Limb (tissue), 2 donors: ENCODE measurements at regions not wholly inside any gene's neighbourhood (a gene's known extent, or its start where the extent isn't known, plus 50 kb on each side); places are given as distances from the start of the nearest gene placed in this dataset.
A peak's percentile ranks its signal among the peaks of the same experiment; 100 is the strongest.
"Not testable (repeated sequence)": the region's sequence is repeated elsewhere in the genome, so short reads cannot be mapped to it uniquely, and the experiment has no call there.

ENCODE experiments used
- DNase-seq, 2 donors: peaks; one replicate each; pipeline ENCODE4 v3.0.0-alpha.2; 2016; ENCODE audit errors: extremely low spot score in 2 of 2

DNA sequence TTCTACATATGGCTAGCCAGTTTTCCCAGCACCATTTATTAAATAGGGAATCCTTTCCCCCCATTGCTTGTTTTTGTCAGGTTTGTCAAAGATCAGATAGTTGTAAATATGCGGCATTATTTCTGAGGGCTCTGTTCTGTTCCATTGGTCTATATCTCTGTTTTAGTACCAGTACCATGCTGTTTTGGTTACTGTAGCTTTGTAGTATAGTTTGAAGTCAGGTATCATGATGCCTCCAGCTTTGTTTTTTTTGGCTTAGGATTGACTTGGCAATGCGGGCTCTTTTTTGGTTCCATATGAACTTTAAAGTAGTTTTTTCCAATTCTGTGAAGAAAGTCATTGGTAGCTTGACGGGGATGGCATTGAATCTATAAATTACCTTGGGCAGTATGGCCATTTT lies 60.0 kb upstream of the GPC3 start:
- not testable (repeated sequence) for DNase-seq

DNA sequence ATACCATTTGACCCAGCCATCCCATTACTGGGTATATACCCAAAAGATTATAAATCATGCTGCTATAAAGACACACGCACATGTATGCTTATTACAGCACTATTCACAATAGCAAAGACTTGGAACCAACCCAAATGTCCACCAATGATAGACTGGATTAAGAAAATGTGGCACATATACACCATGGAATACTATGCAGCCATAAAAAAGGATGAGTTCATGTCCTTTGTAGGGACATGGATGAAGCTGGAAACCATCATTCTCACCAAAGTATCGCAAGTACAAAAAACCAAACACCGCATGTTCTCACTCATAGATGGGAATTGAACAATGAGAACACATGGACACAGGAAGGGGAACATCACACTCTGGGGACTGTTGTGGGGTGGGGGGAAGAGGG lies 81.7 kb upstream of the GPC3 start:
- not testable (repeated sequence) for DNase-seq

- not testable (repeated sequence) for DNase-seq
These were observed 86.5 kb upstream of the GPC3 start for GRCh38 chrX:134071899-134072298.

DNA sequence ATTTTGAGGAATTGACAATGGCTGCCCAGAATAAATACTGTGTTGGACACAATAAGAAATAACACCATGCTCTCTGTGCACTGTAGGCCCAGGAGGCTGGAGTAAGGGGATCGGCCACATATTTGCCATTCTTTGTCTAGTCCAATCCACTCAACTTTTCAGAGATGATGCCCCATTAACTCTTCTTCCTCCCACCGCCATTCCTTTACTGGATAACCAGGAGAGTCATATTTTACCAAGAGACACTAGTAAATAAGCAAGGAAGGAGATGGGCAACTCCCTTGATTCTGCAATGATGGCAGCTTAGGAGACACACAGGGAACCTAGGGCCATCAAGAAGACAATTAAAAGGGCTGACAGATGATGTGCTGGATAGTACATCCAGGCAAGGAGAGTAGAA lies 87.9 kb upstream of the GPC3 start:
- DNase-seq = no peak

DNA sequence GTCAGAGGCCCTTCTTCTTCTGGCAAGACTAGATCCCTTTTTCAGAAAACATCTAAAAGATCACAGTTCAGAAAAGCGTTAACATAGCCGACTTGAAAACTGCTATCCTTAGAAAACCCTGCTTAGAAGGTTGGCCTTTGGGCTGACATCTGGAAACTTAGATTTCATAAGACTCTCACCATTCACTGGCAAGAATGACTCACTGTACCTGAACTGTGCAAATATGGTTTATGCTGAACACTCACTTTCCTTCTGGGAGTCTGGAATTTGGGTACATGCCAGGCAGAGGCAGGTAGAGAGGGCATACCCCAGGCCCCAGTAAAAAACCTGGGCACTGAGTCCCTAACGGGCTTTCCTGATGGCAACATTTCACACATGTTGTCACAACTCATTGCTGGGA lies 88.8 kb upstream of the GPC3 start:
- no peak for DNase-seq

DNA sequence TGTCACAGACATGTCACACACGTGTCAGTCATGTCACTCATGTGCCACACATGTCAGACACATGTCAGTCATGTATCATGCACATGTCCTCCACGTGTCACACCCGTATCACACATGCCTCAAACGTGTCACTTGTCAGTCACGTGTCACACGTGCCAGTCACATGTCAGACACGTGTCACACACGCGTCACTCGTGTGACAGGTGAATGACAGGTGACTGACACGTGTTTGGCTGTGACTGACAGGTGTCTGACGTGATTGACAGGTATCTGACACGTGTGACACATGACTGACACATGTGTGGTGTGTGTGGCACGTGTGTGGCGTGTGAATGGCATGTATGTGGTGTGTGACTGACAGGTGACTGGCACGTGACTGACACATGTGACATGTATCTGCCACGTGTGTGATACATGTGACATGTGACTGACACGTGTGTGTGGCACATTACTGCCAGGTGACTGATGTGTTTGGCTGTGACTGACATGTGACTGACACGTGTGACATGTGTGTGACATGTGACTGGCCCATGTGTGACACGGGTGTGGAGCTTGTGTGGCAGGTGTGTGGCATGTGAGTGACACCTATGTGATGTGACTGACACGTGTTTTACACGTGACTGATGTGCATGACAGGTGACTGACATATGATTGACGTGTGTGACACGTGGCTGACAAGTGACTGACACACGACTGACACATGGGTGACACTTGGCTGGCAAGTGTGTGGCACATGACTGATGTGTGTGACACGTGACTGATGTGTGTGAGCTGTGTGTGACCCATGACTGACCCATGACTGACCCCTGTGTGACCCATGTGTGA lies 90.7 kb upstream of the GPC3 start:
- DNase-seq = no peak

DNA sequence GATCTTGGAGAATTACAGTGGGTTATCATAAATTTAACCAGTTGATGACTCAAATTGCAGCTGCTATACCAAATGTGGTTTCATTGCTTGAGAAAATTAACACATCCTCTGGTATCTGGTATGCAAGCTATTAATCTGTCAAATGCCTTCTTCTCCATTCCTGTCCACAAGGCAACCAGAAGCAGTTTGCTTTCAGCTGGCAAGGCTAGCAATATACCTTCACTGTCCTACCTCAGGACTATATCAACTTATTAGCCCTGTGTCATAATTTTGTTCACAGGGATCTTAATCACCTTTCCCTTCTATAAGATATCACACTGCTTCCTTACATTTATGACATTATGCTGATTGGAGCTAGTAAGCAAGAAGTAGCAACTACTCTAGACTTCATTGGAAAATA lies 110.0 kb upstream of the GPC3 start:
- no peak for DNase-seq

- no peak for DNase-seq
These were observed 116.2 kb upstream of the GPC3 start for GRCh38 chrX:134101636-134102035.

GRCh38 chrX:134115270-134115669 lies 121.7 kb upstream of the CCDC160 start:
- DNase-seq = no peak

DNA sequence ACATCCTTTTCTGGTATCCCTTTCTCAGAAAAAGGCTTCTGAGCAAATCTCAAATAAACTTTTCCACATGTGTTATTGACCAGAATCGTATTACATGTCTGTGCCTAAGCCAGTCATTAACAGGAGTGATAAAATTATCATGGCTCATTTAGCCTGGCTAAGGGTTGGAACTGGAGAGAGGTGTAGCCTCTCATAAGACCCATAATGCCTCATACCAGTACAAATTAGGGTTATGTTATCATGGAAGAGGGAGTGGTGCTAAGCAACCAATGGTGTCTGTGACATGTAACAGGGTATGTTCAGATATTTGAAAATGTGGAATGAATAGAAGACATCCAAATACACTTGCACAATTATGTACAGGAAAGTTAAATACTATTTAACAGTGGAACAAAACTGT lies 99.6 kb upstream of the CCDC160 start:
- no peak for DNase-seq

- DNase-seq = no peak
These were observed 97.9 kb upstream of the CCDC160 start for GRCh38 chrX:134139090-134139489.

DNA sequence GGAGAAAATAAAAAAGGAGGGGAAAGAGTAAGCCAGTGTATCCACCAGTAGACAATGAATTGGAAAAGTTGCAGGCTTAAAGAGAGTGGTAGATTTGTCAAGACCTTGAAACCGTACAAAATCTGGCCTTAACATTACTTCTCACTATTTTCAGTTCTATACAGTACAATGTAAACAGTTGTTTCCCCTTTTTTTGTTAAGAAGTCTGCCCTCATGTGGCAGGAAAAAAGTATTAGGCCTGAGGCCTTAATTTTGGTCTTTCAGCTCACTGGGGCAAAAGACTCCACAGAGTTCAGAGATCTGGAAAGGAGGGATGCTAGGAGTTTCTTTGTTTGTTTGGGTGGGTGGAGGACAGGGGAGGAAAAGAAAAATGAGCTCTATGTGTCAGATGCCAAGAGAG lies 92.8 kb upstream of the CCDC160 start:
- peak in 1 of 2 donors; percentile 19 for DNase-seq

GRCh38 chrX:134146493-134146892 lies 90.5 kb upstream of the CCDC160 start:
- DNase-seq = no peak

GRCh38 chrX:134148172-134148692 lies 88.8 kb upstream of the CCDC160 start:
- no peak for DNase-seq

DNA sequence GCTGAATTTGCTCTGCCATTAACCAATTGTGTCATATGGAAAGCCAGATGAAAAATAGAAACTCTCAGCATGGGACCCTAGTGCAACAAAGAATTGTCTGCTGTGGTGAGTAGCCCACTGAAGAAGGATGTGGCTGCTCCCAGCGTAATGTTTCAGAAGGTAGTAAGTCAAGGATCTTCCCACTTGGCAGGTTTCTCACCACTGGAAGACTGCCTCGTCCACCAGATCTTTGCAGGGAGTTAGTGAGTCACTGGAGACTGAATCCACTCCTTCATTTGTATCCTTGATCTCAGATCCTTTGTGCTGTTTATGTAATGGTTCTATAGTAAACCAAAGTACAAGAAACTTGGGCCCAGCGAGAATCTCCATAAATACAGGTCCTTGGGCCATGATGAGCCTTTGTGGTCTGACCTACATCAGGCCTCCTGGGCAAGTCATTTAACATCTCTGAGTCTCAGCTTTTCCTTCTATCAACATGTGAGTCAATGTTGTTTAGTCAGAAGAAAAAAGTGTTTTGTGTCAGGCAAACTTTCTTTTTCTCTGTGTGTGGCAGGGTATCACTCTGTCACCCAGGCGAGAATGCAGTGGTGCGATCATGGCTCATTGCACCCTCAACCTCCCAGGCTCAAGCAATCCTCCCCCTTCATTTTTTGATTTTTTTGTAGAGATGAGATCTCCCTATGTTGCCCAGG lies 78.0 kb upstream of the CCDC160 start:
- no peak for DNase-seq

DNA sequence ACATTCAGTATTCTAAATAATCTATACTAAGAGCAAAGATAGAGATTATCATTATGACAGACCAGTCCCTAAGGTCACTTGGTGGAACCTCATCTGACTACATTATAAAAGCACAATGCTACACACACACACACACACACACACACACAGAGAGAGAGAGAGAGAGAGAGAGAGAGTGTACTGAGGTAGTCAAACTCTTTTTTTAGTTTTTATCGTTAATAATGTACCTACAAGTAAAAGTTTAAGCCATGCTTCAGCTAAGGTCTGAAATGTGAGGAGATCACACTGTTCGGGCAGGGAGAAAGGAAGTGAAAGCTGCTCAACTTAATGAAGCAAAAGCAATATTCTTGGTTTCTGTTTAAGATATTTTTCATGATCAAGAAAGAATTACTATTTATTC lies 75.8 kb upstream of the CCDC160 start:
- no peak for DNase-seq

GRCh38 chrX:134162032-134162431 lies 75.0 kb upstream of the CCDC160 start:
- DNase-seq = peak in 1 of 2 donors; percentile 5

DNA sequence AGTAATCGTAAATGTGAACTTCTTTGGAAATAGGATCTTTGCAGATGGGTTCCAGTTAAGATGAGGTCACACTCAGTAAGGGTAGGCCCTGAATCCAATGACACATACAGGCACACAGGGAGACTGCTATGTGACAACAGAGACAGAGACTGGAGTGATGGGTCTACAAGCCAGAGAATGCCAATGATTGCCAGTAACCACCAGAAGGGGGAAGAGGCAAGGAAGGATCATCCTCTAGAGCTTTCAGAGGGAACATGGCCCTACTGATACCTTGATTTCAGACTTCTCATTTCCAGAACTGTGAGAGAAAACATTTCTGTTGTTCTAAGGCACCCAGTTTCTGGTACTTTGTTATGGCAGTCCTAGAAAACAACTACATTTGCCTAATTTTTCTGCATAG lies 73.1 kb upstream of the CCDC160 start:
- DNase-seq = no peak

GRCh38 chrX:134167591-134168203 lies 69.3 kb upstream of the CCDC160 start:
- no peak for DNase-seq

- peak; percentile 14 to 69 for DNase-seq
These were observed 65.1 kb upstream of the CCDC160 start for GRCh38 chrX:134171661-134172587.

DNA sequence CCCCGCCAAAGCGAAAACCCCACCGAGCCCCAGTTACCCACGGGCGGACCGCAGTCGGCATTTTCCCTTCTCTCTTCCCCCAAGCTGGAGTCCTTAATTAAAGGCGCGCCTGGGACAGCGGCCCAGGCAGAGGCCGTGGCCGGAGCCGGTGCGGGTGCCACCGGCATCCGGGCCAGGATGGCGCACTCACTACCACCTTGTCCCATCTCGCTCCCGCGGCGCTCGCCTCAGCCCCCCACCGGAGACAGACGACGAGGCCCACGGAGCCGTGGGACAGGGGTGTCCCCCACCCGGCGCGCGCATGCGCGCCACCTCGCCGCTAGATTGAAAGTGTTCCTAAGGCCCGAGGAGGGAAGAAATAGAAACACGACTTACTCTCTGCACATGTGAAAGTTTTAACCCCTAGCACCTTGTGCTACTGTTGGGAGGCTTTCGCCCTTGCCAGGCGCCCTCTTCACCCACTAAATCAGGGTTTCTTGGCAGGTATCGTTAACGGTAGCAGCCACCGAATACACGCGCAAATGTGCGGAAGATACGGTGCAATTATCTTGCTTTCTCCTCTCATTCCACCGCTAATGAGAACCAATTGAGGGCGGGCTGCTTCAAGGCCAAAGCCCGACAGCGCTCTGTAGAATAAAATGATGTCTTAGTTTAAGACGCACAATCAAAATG lies 64.3 kb upstream of the CCDC160 start:
- DNase-seq = peak; percentile 16 to 45
